ENCODE measurements at regions not wholly inside any gene's neighbourhood (a gene's known extent, or its start where the extent isn't known, plus 50 kb on each side); places are given as distances from the start of the nearest gene placed in this dataset.

DNA sequence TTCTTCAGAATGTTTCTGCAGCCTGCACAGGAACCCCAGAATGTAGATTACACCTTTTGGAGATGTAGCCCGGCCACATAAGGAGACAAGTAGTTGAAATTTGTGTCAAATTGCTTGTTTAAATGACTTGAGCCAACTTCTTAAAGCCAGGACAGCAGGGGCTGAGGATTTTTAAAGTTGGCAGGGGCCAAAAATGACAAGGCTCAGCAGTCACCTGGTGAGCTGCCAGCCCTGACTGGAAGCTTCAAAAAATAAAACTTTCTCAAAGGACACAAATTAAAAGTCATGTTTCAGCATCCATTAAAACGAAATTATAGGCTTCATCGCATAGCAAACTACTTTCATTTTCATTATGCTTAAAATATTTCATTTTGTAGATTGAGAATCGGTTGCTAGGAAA lies 340.3 kb upstream of the WWC1 start:
- H3K4me3 ChIP-seq (ENCODE audit: low read depth in 1 of 5, low read length in 5 of 5), result no peak overlapping the region
- H3K9ac ChIP-seq (ENCODE audit: low read length in 5 of 5), result no peak overlapping the region
- no peak overlapping the region for H3K27ac ChIP-seq (ENCODE audit: low read depth, low read length)
- H3K36me3 ChIP-seq (ENCODE audit: control insufficient read depth in 5 of 5, insufficient read depth in 5 of 5, low read length in 5 of 5), result no peaks in the 10 kb centered on the region
- no peaks in the 10 kb centered on the region for H3K9me3 ChIP-seq (ENCODE audit: control insufficient read depth in 5 of 5, low read length in 5 of 5)
- H3K27me3 ChIP-seq (ENCODE audit: control insufficient read depth in 5 of 5, insufficient read depth in 4 of 5, low read length in 5 of 5), result no peaks in the 10 kb centered on the region
- peaks cover 0 to 14% (median 8%) of the 10 kb centered on the region in 5 donors for H3K4me1 ChIP-seq (ENCODE audit: control insufficient read depth in 5 of 5, insufficient read depth in 5 of 5, low read length in 5 of 5)

DNA sequence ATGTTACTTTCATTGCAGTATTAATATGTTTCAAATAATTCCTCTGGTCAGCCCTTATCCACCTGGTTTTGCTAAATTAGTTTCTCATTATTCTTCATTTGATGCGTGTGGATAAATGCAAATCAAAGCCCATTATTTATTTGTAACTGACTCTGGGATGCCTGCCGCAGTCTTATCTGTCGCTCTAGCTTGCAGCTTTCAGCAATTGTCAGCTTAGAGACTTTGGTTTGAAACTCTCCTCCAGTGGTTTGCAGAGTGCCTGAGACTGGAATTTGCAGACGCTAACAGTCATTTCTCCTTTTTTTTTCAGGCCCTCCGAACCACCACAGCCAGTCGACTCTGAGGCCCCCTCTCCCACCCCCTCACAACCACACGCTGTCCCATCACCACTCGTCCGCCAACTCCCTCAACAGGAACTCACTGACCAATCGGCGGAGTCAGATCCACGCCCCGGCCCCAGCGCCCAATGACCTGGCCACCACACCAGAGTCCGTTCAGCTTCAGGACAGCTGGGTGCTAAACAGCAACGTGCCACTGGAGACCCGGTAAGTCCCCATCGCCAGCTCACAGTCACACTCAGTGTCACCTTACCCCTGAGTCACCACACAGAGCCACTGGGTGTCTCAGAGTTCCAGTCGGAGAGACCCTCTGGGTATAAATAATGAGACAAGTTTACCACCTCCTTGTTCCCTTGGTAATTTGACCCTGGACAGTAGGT lies 339.0 kb upstream of the WWC1 start:
- no peak overlapping the region for H3K9ac ChIP-seq (ENCODE audit: low read length in 5 of 5)
- H3K9me3 ChIP-seq (ENCODE audit: control insufficient read depth in 5 of 5, low read length in 5 of 5), result no peaks in the 10 kb centered on the region
- no peak overlapping the region for H3K4me3 ChIP-seq (ENCODE audit: low read depth in 1 of 5, low read length in 5 of 5)
- no peaks in the 10 kb centered on the region for H3K27me3 ChIP-seq (ENCODE audit: control insufficient read depth in 5 of 5, insufficient read depth in 4 of 5, low read length in 5 of 5)
- H3K4me1 ChIP-seq (ENCODE audit: control insufficient read depth in 5 of 5, insufficient read depth in 5 of 5, low read length in 5 of 5), result peaks cover 0 to 8% (median 6%) of the 10 kb centered on the region in 5 donors
- no peak overlapping the region for H3K27ac ChIP-seq (ENCODE audit: low read depth, low read length)
- H3K36me3 ChIP-seq (ENCODE audit: control insufficient read depth in 5 of 5, insufficient read depth in 5 of 5, low read length in 5 of 5), result no peaks in the 10 kb centered on the region

DNA sequence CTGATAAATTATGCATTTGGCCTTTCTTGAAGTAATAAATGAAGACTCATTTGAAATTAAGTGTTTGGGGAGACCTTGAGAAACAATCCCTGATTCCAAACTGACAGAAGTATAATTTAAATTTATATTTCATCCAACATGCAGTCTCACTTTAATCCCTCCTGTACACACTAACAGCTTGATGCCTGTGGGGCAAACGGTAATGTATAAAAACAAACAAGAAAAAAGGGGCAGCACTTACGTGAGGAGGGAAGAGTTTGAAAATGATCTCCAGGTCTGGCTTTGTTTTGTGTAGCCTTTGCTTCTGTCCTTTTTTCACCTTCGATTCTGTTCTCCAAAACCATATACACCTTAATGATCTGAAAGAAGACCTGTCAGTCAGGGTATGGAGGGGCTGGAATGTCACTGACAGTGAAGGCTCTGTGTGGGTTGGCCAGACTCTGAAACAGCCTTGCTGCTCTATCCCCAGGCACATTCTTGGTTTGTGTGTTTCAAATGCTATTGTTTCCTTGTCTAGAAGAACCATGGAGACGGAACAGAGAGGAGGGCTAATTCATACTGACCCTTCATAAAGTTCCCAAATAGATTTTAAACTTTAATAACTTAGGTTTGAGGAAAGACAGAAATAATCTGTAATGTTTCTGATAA lies 338.2 kb upstream of the WWC1 start:
- H3K9me3 ChIP-seq (ENCODE audit: control insufficient read depth in 5 of 5, low read length in 5 of 5), result no peaks in the 10 kb centered on the region
- no peak overlapping the region for H3K4me3 ChIP-seq (ENCODE audit: low read depth in 1 of 5, low read length in 5 of 5)
- H3K36me3 ChIP-seq (ENCODE audit: control insufficient read depth in 5 of 5, insufficient read depth in 5 of 5, low read length in 5 of 5), result no peaks in the 10 kb centered on the region
- no peak overlapping the region for H3K9ac ChIP-seq (ENCODE audit: low read length in 5 of 5)
- peaks cover 0 to 8% (median 6%) of the 10 kb centered on the region in 5 donors for H3K4me1 ChIP-seq (ENCODE audit: control insufficient read depth in 5 of 5, insufficient read depth in 5 of 5, low read length in 5 of 5)
- no peaks in the 10 kb centered on the region for H3K27me3 ChIP-seq (ENCODE audit: control insufficient read depth in 5 of 5, insufficient read depth in 4 of 5, low read length in 5 of 5)
- H3K27ac ChIP-seq (ENCODE audit: low read depth, low read length), result no peak overlapping the region

DNA sequence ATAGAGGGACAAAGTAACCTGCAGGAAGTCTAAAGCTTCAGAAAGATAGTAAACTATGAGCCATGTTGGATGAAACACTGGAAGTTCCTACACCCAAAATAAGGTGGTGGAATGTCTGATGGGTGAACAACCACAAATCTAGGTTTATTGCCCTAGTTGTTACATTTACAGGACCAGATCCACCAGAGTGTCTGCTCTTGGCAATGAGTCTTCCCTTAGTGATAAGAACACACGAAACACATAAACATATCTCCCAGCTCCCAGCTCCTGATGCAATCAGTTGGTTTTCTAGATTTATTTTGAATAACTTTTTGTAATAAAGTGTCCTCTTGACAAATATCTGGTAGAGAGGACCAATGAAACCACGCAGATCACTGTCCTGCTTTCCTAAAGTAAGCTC lies 329.7 kb upstream of the WWC1 start:
- Histone ChIP-seq H3K27ac (ENCODE audit: low read depth, low read length) (no peak overlapping the region), H3K36me3 (ENCODE audit: control insufficient read depth in 5 of 5, insufficient read depth in 5 of 5, low read length in 5 of 5) (no peaks in the 10 kb centered on the region), H3K4me3 (ENCODE audit: low read depth in 1 of 5, low read length in 5 of 5) (no peak overlapping the region), H3K4me1 (ENCODE audit: control insufficient read depth in 5 of 5, insufficient read depth in 5 of 5, low read length in 5 of 5) (peaks cover 0 to 1% (median 0%) of the 10 kb centered on the region in 5 donors), H3K27me3 (ENCODE audit: control insufficient read depth in 5 of 5, insufficient read depth in 4 of 5, low read length in 5 of 5) (no peaks in the 10 kb centered on the region), H3K9me3 (ENCODE audit: control insufficient read depth in 5 of 5, low read length in 5 of 5) (no peaks in the 10 kb centered on the region), H3K9ac (ENCODE audit: low read length in 5 of 5) (no peak overlapping the region)

DNA sequence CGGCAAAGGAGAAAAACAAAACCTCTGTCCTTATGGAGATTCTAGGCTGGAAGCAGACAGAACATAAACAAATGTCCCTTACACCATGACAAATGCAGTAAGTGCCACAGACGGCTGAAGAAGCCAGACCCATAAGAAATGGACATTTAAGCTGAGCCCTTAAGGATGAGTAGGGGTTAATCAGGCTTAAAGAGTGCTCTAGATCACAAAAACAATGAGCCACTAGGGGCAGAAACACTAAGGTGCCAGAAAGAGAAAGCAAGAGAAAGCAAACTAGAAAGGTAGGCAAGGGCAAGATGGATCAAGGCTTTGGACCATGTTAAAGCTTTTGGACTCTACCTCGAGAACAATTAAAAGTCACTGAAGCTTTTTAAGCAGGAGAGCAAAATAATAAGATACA lies 326.9 kb upstream of the WWC1 start:
- no peaks in the 10 kb centered on the region for H3K36me3 ChIP-seq (ENCODE audit: control insufficient read depth in 5 of 5, insufficient read depth in 5 of 5, low read length in 5 of 5)

DNA sequence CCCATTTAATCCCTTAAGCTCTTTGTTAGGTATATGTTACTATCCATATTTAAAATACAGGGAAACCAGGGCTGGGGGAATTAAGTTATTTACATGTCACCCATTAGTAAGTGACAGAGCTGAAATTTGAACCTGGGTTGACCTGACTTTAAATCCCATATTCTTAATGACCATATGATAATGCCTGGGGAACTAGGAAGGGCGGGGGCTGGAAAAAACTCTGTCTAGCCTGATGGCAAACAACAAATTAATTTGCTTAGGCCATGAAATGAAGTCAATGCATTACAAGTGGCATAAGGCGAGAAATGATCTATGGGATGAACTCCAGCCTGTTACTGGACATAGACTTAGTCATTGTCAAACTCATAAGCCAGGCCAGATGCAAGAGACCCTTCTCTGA lies 325.7 kb upstream of the WWC1 start:
- Histone ChIP-seq H3K27ac (ENCODE audit: low read depth, low read length) (no peak overlapping the region), H3K36me3 (ENCODE audit: control insufficient read depth in 5 of 5, insufficient read depth in 5 of 5, low read length in 5 of 5) (no peaks in the 10 kb centered on the region), H3K4me3 (ENCODE audit: low read depth in 1 of 5, low read length in 5 of 5) (no peak overlapping the region), H3K4me1 (ENCODE audit: control insufficient read depth in 5 of 5, insufficient read depth in 5 of 5, low read length in 5 of 5) (peaks cover 0 to 18% (median 14%) of the 10 kb centered on the region in 5 donors), H3K27me3 (ENCODE audit: control insufficient read depth in 5 of 5, insufficient read depth in 4 of 5, low read length in 5 of 5) (no peaks in the 10 kb centered on the region), H3K9ac (ENCODE audit: low read length in 5 of 5) (no peak overlapping the region), H3K9me3 (ENCODE audit: control insufficient read depth in 5 of 5, low read length in 5 of 5) (no peaks in the 10 kb centered on the region)

More for the DNA sequence above, 326.9 kb upstream of the WWC1 start:
- Histone ChIP-seq H3K4me3 (ENCODE audit: low read depth in 1 of 5, low read length in 5 of 5) (no peak overlapping the region), H3K9me3 (ENCODE audit: control insufficient read depth in 5 of 5, low read length in 5 of 5) (no peaks in the 10 kb centered on the region), H3K27ac (ENCODE audit: low read depth, low read length) (no peak overlapping the region), H3K27me3 (ENCODE audit: control insufficient read depth in 5 of 5, insufficient read depth in 4 of 5, low read length in 5 of 5) (no peaks in the 10 kb centered on the region), H3K4me1 (ENCODE audit: control insufficient read depth in 5 of 5, insufficient read depth in 5 of 5, low read length in 5 of 5) (peaks cover 0 to 18% (median 14%) of the 10 kb centered on the region in 5 donors), H3K9ac (ENCODE audit: low read length in 5 of 5) (no peak overlapping the region)

DNA sequence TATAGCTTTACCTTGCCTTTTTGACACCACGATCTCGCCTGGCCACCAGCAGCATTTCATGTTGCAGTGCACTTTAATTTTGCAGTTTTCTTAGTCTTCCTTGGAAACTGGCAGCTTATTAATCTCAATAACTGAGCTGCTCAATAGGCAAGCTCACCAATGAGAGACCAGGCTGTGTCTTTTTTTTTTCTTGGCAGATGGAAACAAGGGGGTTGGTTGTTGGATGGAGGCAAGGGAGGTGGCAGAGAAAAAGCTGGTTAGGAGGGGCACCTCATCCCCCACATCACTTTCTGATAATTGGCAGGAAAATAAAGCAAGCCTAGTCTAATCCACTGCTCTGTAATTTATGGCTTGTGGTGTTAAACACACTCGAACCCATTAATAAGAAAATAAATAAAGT lies 324.5 kb upstream of the WWC1 start:
- H3K36me3 ChIP-seq (ENCODE audit: control insufficient read depth in 5 of 5, insufficient read depth in 5 of 5, low read length in 5 of 5), result no peaks in the 10 kb centered on the region
- H3K4me3 ChIP-seq (ENCODE audit: low read depth in 1 of 5, low read length in 5 of 5), result no peak overlapping the region
- H3K4me1 ChIP-seq (ENCODE audit: control insufficient read depth in 5 of 5, insufficient read depth in 5 of 5, low read length in 5 of 5), result peaks cover 0 to 18% (median 14%) of the 10 kb centered on the region in 5 donors
- no peak overlapping the region for H3K9ac ChIP-seq (ENCODE audit: low read length in 5 of 5)
- H3K27ac ChIP-seq (ENCODE audit: low read depth, low read length), result no peak overlapping the region
- H3K27me3 ChIP-seq (ENCODE audit: control insufficient read depth in 5 of 5, insufficient read depth in 4 of 5, low read length in 5 of 5), result no peaks in the 10 kb centered on the region
- H3K9me3 ChIP-seq (ENCODE audit: control insufficient read depth in 5 of 5, low read length in 5 of 5), result no peaks in the 10 kb centered on the region

DNA sequence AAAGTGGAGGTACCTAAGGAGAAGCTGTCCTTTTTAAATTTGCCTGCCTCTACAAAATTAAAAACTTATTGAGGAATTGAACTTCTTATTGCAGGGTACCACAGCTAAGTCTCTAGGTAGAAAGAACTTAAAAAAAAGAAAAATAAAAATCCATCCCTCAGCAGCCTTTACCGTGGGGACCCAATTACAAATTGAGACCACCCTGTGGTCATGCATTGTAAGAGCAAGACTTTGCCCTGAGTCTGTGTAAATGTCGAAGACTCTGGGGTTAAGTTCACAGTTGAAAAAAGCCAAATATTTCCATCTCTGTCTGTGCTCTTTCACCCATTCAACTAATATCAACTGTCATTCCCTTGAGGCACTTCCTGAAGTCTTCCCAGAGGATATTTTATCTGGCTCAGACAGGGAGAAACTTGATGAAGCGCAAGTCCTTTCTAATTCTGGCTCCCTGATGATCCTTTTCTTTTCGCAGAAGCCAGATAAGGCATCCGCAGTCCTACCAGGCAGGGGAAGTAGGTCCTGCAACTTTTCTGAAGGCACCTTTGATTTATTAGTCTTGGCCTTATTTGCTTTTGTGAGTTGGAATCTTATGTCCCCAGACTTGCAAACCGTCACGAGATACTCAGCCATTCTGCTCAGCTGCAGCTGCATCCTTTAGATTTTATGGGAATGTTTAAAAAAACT lies 323.8 kb upstream of the WWC1 start:
- Histone ChIP-seq H3K27ac (ENCODE audit: low read depth, low read length) (no peak overlapping the region), H3K4me1 (ENCODE audit: control insufficient read depth in 5 of 5, insufficient read depth in 5 of 5, low read length in 5 of 5) (peaks cover 0 to 18% (median 14%) of the 10 kb centered on the region in 5 donors), H3K4me3 (ENCODE audit: low read depth in 1 of 5, low read length in 5 of 5) (peak overlapping the region in 1 of 5 donors; percentile 43)

DNA sequence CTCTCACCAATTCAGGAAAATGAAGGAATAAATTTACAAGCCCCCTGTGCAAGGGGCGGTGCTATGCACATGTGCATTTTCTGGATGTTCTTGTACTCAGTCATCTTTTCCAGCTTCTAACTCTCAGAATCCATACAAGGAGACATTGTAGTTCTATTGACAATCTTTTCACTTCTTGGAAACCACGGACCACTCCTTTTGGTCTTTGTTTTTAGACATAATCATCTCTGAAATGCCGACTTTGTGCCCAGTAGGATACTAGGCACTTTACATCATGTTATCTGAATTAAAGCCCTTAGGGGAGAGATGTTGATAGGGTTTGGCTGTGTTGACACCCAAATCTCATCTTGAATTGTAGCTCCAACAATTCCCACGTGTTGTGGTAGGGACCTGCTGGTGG lies 322.6 kb upstream of the WWC1 start:
- Histone ChIP-seq H3K36me3 (ENCODE audit: control insufficient read depth in 5 of 5, insufficient read depth in 5 of 5, low read length in 5 of 5) (no peaks in the 10 kb centered on the region), H3K4me3 (ENCODE audit: low read depth in 1 of 5, low read length in 5 of 5) (no peak overlapping the region), H3K27ac (ENCODE audit: low read depth, low read length) (no peak overlapping the region), H3K9ac (ENCODE audit: low read length in 5 of 5) (no peak overlapping the region), H3K9me3 (ENCODE audit: control insufficient read depth in 5 of 5, low read length in 5 of 5) (no peaks in the 10 kb centered on the region), H3K4me1 (ENCODE audit: control insufficient read depth in 5 of 5, insufficient read depth in 5 of 5, low read length in 5 of 5) (peaks cover 0 to 18% (median 14%) of the 10 kb centered on the region in 5 donors), H3K27me3 (ENCODE audit: control insufficient read depth in 5 of 5, insufficient read depth in 4 of 5, low read length in 5 of 5) (no peaks in the 10 kb centered on the region)

More for the DNA sequence above, 323.8 kb upstream of the WWC1 start:
- H3K9ac ChIP-seq (ENCODE audit: low read length in 5 of 5), result no peak overlapping the region
- no peaks in the 10 kb centered on the region for H3K27me3 ChIP-seq (ENCODE audit: control insufficient read depth in 5 of 5, insufficient read depth in 4 of 5, low read length in 5 of 5)
- no peaks in the 10 kb centered on the region for H3K9me3 ChIP-seq (ENCODE audit: control insufficient read depth in 5 of 5, low read length in 5 of 5)
- no peaks in the 10 kb centered on the region for H3K36me3 ChIP-seq (ENCODE audit: control insufficient read depth in 5 of 5, insufficient read depth in 5 of 5, low read length in 5 of 5)

DNA sequence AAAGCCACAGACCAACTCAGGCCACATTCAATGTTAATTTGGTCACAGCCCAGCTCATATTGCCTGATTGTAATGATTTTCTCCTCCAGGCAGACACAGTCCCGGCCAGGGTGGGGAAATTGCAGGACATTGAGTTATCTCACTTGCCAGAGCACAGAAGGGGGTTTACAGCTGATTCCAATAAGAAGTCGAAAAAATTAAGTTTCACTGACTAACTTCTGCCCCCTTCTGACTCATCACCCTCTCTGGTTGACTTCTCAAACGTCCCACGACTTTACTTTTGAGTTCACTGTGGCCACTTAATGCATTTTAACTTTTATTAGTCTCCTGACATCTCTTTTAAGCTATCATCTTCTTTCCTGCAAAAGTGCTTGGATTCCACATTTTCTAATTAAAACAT lies 321.4 kb upstream of the WWC1 start:
- no peak overlapping the region for H3K27ac ChIP-seq (ENCODE audit: low read depth, low read length)
- H3K4me1 ChIP-seq (ENCODE audit: control insufficient read depth in 5 of 5, insufficient read depth in 5 of 5, low read length in 5 of 5), result peaks cover 0 to 18% (median 14%) of the 10 kb centered on the region in 5 donors
- H3K9me3 ChIP-seq (ENCODE audit: control insufficient read depth in 5 of 5, low read length in 5 of 5), result no peaks in the 10 kb centered on the region
- H3K27me3 ChIP-seq (ENCODE audit: control insufficient read depth in 5 of 5, insufficient read depth in 4 of 5, low read length in 5 of 5), result no peaks in the 10 kb centered on the region
- H3K36me3 ChIP-seq (ENCODE audit: control insufficient read depth in 5 of 5, insufficient read depth in 5 of 5, low read length in 5 of 5), result no peaks in the 10 kb centered on the region
- H3K9ac ChIP-seq (ENCODE audit: low read length in 5 of 5), result no peak overlapping the region
- H3K4me3 ChIP-seq (ENCODE audit: low read depth in 1 of 5, low read length in 5 of 5), result no peak overlapping the region

Data from subcutaneous abdominal adipose tissue (tissue), 5 donors.